NCI-H187 (cell line): ENCODE measurements at regions not wholly inside any gene's neighbourhood (a gene's known extent, or its start where the extent isn't known, plus 50 kb on each side); places are given as distances from the start of the nearest gene placed in this dataset.
"Not testable (repeated sequence)": the region's sequence is repeated elsewhere in the genome, so short reads cannot be mapped to it uniquely, and the experiment has no call there.

ENCODE experiments used
- DNase-seq, 2 experiments: peaks; one replicate each; lab custom pipeline; 2025; lab: John Stamatoyannopoulos, UW

- DNase-seq: no peak
Observed at GRCh38 chr3:194950906-194951628, 265.4 kb downstream of the FAM43A start.

DNA sequence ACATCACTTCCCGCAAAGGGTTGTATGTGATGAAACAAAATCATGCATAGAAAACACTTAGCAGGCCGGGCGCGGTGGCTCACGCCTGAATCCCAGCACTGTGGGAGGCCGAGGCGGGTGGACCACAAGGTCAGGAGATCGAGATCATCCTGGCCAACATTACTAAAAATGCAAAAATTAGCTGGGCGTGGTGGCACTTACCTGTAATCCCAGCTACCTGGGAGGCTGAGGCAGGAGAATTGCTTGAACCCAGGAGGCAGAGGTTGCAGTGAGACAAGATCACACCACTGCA lies 265.9 kb downstream of the FAM43A start:
- not testable (repeated sequence) for DNase-seq

- no peak for DNase-seq
Observed at GRCh38 chr3:194951931-194952582, 266.4 kb downstream of the FAM43A start.

- no peak for DNase-seq
Observed at GRCh38 chr3:194952841-194953241, 267.2 kb downstream of the FAM43A start.

GRCh38 chr3:194953291-194953690 lies 267.6 kb downstream of the FAM43A start:
- no peak for DNase-seq

DNA sequence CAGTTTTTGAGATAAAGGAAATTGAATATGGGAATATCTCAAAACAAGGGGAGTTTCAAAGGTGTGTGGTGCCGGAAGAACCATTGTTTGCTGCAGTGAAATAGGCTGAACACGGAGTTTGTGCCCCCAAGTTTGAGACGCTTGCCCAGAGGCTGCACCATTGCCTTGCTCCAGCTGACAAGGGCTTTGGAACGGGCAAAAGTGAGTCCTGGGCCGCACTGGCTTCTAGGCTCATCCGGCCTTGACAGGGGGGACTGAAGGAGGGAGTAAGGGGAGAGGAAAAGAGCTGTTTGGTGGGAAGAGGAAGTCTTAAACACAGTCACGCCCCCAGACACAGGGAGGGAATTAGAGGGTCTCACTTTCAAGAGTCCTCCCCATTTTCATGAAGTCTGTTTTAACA lies 269.9 kb downstream of the FAM43A start:
- DNase-seq: no peak

GRCh38 chr3:194955979-194956696 lies 270.5 kb downstream of the FAM43A start:
- no peak for DNase-seq

GRCh38 chr3:194956697-194957396 lies 271.2 kb downstream of the FAM43A start:
- no peak for DNase-seq

DNA sequence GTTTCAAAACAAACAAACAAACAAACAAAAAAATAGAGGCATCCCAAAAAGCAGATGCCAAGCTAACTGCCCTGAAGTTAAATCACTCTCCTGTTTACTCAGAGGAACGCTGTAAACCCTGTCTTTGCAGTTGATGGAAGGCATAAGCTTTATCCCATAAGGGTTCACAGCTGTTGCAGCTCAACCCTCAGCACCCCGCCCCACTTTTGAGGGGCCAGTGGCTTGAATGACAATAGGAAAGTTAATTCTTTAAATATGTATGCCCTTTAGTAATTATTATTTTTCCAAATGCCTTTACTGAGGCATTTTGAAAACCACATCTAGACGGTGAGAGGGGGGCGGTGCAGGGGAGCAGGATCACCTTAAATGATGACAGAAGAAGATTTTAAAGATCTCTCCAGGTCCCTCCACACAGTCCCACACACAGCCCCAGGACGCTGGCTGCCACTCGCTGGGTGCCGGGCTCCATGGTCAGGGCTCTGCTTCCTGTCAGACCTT lies 272.1 kb downstream of the FAM43A start:
- DNase-seq: no peak

DNA sequence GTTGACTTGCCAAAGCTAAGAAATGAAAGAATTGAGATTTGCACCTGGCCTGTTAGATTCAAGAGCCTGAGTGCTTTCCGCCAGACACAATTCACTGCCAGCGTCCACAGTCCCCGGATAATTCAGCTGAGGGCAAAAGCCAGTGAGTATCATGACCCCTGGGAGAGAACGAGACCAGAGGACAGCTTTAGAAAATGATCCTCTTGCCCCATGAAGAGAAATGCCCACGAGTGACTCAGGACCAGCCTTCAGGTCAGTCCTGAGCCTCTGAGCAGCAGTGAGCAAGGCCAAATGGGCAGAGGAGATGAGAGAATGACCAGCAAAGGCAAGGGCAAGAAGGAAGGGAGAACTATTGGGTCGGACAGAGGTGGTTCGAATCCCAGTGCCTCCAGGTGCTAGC lies 273.5 kb downstream of the FAM43A start:
- DNase-seq: no peak

DNA sequence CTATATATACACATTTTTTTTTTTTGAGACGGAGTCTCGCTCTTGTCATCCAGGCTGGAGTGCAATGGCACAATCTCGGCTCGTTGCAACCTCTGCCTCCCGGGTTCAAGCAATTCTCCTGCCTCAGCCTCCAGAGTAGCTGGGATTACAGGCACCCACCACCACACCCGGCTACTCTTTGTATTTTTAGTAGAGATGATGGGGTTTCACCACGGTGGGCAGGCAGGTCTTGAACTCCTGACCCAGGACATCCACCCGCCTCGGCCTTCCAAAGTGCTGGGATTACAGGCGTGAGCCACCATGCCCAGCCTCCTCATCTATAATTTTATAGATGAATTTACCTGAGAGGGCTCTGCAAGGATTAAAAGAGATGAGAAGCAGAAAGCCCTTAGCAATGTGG lies 274.0 kb downstream of the FAM43A start:
- DNase-seq: not testable (repeated sequence)

- DNase-seq: no peak
Observed at GRCh38 chr3:194960446-194961032, 274.9 kb downstream of the FAM43A start.

- DNase-seq: no peak
Observed at GRCh38 chr3:194961149-194961548, 275.5 kb downstream of the FAM43A start.

DNA sequence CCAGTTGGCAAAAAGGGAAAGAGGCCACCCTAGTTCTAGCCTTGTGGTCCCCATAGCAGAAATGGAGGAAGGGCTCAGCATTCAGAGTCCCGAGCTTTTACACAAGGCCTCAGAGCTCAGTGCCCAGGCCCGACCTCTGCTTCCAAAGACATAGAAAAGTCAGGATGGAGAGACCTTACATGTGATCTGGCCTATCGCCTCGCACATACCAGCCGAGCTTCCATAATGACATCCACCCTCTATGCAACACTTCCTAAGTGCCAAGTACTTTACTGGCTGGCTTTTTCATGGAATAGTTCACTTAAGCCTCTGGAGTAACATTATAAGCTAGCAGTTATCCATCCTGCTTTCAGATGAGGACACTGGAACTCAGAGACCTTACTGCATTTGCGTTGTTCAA lies 275.9 kb downstream of the FAM43A start:
- no peak for DNase-seq

- no peak for DNase-seq
Observed at GRCh38 chr3:194962056-194962455, 276.4 kb downstream of the FAM43A start.

GRCh38 chr3:194964809-194965208 lies 279.1 kb downstream of the FAM43A start:
- no peak for DNase-seq

DNA sequence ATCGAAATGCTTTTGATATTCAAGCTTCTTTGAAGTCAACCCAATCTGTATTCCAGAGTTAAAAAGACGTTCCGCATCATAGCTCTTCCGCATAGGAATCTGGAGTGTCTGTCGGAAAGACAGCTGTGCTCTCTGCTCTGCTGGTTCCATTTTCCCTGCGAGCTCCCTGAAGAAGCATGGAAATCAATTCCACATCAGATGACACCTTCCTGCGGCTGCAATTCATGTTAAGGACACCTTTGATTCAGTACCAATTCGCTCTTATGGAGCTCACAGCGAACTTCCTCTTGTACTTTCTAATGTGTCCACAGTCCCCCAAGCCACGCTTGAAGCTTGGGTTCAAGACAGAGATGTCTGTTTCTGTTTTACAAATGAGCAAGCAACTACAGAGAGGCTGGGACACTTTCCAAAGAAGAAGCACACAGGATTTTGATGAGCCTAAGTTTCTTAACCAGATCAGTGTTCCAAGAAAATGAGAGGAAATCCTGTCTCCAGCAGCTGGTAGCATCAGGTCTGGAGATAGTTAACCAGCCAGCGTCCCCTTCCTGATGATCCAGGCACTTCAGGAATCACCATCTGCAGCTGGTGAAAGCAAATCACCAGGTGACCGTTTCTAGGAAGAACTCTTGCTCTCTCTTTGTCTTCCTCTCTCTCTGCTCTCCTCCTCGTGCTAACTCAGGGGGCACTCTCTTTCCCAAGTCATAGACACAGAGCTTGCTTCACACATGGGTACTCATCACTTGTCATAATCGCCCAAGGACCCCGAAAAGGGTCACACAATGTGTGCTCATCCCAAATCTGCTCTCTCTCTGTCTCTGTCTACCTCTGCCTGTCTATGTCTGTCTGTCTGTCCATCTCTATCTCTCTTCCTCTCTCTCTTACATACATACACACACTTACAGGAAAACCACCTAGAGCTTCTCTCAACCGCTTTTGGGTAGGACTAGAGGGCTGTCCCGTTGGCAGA lies 281.8 kb downstream of the FAM43A start:
- no peak for DNase-seq

DNA sequence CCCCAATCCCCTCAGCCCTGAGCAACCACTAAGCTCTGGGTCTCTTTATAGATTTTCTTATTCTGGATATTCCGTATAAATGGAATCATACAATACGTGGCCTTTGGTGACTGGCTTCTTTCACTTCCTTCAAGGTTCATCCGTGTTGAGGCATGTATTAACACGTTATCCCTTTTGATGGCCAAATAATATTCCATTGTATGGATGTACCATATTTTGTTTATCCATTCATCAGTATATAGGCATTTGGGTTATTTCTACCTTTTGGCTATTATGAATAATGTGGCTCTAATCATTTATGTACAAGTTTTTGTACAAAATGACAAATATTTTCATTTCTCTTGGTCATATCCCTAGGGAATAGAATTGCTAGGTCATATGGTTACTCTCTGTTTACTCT lies 284.4 kb downstream of the FAM43A start:
- no peak for DNase-seq

DNA sequence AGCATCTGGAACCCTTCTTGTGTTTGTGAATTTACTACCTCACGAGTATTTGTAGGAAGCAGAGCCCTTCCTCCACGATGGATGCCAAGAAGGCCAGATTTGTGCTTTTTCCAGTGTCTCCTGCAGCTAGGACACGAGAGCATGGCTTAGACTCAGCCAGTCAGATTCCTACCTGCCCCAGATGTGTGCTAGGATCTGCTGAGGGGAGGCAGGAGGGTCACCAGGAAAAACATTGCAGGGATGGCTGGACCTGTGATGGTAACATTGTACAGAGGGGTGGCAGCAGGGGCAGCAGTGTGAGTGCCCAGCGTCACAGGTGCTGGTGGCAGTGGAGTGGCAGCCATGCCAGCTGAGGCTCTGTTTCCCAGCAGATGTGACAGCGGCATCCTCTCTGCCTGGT lies 285.3 kb downstream of the FAM43A start:
- DNase-seq: no peak

DNA sequence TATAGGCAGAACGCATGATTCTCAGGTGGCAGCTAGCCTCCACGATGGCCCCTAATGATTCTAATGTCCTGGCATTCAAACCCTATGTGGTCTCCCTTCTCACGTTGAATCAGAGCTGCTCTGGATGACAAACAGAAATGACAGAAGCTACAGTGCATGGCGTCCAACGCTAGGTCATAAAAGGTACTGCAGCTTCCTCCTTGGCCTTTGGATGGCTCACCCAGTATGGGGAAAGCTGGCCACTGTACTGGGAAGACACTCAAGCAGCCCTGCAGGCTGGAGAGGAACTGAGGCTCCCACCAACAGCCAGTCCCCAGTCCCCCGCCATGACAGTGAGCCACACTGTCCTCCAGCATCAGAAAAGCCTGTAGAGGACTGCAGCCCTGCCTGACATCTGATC lies 286.3 kb downstream of the FAM43A start:
- no peak for DNase-seq

- no peak for DNase-seq
Observed at GRCh38 chr3:194972641-194973040, 287.0 kb downstream of the FAM43A start.
